NCI-H2196 treated with DMSO at 0.1 percent for 48 hours (cell line): ENCODE measurements at regions not wholly inside any gene's neighbourhood (a gene's known extent, or its start where the extent isn't known, plus 50 kb on each side); places are given as distances from the start of the nearest gene placed in this dataset.
"Not testable (repeated sequence)": the region's sequence is repeated elsewhere in the genome, so short reads cannot be mapped to it uniquely, and the experiment has no call there.

Experiments used
- DNase-seq: peaks from one replicate; lab custom pipeline; 2025; ENCODE audit not compliant: unreplicated experiment; lab: John Stamatoyannopoulos, UW

DNA sequence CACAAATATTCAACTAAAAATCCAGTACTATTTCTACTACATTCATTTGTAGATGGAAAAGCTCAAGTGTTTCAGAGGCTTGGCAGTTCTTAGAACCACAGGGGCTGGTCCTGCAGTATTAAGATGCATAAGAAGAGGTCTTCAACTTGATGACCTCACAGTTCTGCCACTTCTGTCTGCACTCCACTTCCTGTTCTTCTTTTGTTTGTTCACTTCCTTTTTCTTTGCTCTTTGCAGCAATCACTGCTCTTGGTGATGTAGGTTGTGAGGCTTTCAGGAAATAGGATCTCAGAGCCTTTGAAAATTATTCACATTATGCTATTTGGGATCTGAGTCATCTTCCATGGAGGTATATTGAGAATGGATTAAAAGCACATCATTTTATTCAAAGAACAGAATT, 602.0 kb upstream of the CPEB2 start:
- no peak for DNase-seq

DNA sequence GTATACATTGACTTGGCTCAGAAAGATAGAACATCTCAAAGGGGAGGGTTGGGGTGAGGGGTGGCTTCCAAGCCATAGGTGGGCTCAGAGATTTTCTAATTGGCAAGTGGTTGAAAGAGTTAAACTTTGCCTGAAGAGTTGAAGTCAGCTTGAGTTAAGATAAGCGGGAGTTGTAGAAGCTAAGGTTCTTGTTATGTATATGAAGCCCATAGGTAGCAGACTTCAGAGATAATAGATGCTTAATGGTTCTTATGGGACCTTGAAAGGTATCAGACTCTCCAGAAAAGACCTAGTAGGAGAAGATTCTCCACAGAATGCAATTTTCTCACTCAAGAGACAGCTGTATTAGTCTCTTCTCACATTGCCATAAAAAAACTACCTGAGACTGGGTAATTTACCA, 599.1 kb upstream of the CPEB2 start:
- no peak for DNase-seq

DNA sequence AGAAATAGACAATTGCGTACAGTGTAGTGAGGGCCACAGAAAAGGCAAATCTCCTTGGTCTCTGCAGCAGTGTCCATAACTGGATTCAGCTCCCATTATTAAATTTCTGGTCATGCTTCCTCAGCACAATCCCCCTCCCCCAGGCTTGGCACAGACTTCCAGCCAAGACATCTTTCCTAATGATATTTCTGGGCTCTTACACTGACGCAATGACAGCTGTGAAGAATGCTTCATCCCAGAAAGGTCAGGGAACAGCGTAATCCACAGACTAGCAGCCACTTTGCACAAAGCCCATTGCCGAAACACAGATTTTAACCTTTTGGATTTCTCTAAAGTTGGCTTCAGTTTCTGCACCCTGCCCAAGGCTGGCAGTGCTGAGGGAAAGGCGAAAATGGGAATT, 597.6 kb upstream of the CPEB2 start:
- no peak for DNase-seq

DNA sequence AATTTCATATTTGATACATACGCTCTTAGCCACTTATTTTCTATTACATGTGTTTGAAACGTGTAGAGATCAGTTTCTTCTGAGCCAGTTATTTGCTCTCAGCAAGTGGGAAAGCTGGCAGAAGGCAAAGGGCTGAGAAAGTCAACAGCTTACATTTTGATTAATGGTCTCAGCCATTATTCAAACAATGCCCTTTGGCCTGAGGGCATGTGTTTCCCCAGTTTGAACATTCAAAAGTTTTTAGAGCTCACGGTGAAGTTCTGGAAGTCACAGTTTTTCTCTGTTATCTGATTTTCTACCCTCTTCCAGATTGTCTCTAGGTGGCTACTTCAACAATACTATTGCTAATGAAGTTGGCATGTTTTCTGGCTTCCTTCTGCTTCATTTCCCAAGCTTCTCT, 591.8 kb upstream of the CPEB2 start:
- DNase-seq = no peak

DNA sequence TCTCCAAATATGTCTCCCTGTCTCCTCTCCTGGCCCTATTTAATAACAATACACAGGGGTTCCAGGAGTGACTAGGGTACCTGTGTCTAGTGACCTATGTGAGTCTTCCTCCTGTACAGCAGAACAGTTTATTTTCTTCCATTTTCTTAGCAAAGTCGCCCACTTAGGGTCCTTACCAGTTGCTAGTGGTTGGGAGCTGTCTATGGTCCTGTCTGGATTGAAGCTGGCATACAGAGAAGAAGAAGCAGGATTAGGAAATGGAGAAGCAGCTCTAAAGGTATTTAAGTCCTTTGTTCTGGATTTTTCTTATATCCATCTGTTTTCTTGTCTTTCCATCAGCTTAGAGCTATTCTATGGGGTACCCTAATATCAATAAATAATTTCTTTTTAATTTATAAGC, 587.1 kb upstream of the CPEB2 start:
- DNase-seq = no peak

DNA sequence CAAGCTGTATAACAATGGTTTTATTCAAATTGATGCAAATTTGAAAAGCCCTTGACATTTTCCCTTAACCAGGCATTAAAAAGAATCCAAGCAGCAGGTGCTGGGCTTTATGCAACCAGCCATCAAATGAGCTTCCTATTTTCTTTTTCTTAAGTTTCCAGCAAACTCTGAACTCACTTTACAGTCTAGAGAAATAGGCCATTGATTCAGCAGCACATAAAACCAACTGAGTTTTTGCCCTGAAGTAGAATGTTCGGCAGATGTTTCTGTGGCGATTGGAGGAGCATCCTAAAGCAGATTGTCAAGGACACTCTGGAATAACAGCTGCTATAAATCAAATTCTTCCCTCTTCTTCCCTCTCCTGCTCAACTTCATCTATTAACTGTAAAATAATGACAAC, 582.8 kb upstream of the CPEB2 start:
- DNase-seq = no peak

DNA sequence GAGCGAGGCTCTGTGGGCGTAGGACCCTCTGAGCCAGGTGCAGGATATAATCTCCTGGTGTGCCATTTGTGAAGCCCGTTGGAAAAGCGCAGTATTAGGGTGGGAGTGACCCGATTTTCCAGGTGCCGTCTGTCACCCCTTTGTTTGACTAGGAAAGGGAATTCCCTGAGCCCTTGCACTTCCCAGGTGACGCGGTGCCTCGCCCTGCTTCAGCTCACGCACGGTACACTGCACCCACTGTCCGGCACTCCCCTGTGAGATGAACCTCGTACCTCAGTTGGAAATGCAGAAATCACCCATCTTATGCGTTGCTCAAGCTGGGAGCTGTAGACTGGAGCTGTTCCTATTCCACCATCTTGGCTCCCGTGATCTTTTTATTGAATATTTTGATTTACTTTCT, 576.0 kb upstream of the CPEB2 start:
- DNase-seq = not testable (repeated sequence)

DNA sequence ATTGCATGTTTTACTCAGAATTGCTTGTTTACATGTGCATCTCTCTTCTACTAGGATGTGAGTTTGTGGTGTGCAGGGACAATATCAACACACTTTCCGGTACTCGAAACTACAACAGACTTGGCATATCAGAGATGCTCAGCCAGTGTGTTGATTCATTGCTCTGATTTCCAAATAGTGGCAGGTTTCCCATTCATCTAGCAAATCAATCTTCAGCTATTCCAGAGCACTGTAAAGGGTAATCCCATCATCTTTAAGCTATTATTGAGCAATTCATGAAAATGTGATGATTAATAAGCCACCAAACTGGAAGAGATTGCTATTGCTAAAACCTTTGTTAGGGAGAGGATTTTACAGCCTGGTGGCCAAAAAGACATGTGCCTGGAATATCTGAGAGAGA, 574.2 kb upstream of the CPEB2 start:
- DNase-seq = no peak

DNA sequence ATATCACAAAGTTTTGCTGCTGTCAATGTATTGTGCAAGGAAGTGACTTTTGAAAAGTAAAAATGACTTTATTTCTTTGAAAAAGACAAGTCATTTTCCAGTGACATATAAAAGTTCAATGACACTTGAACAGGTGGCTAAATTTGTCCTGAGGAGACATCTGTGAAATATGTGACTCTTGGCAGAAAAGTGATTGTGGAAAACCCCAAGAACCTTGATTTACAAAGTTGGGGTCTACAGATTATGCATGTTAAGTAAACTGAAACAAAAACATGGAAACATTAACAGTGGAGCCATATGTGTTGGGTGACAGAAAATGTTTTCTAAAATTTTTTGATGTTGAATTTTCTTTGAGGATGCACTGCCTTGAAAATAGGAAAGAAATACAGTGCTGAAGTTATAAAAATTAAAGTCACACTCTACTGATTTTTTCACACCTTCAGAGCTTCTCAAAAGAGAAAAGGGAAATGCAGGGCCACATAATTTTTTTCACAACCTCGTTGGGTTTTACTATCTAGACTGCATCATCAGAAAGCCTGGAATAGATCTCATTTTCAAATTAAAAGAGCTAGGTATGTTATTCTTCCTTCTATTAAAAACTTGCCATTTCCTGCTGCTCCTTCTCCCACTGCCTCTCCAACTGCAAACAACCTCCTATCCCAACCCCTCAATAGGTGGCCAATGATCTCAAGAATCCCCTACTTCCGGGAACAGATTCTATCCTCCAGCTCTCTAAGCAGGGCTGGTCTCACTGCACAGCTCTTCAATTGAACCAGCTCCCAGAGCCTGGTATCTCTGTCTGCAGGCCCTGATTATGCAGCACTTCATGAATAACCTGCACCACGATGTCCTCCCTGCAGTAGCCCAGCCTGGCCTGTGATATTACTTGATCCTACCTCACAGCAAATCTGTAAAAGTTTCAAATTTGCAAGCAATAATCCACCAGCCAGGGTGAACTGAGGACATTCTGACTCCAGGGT, 570.8 kb upstream of the CPEB2 start:
- no peak for DNase-seq

DNA sequence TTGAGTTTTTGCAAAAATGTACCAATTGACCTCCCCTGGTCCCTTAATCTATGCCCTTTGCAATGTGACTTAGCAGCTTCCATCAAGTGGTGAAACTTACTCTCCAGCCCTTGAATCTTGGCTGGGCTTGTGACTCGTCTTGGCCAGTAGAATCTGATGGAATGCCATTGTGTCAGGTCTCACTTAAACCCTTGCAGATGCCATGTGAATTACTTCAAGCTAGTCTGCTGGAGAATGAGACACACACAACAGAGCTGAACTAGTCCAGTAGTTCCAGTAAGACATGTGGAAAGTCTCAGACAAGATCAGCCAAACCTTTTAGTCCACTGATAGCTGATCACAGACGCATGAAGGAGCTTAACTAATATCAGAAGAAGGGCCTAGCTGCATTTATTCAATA, 567.8 kb upstream of the CPEB2 start:
- no peak for DNase-seq

DNA sequence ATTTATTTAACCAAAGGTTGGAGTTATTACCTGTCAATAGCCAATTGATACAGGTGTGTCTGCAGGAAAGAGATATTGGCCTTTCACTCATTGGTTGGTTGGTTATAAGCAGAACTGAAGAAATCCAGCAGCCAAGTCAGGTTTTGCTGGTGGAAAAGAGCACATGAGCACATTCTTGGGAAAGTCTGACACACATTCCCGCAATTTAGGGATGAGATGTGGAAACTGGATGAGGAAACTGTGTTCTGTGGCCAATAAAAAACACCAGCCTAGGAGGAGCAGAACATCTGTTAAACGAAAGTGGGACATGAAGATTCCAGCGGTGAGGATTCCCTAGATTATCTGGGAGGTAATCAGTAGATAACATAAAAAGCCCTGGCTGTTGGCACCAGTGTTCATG, 567.4 kb upstream of the CPEB2 start:
- no peak for DNase-seq

DNA sequence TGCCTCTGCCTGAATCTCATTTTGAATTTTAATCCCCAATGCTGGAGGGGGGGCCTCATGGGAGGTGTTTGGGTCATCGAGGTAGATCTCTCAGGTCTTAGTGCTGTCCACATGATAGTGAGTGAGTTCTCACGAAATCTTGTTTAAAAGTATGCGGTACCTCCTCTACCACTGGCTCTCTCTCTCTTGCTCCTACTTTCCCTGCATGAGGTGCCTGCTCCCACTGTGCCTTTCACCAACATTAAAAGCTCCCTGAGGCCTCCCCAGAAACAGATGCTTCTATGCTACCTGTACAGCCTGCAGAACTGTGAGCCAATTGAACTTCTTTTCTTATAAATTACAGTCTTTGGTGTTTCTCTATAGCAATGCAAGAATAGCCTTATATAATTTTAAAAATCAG, 560.7 kb upstream of the CPEB2 start:
- DNase-seq = no peak

DNA sequence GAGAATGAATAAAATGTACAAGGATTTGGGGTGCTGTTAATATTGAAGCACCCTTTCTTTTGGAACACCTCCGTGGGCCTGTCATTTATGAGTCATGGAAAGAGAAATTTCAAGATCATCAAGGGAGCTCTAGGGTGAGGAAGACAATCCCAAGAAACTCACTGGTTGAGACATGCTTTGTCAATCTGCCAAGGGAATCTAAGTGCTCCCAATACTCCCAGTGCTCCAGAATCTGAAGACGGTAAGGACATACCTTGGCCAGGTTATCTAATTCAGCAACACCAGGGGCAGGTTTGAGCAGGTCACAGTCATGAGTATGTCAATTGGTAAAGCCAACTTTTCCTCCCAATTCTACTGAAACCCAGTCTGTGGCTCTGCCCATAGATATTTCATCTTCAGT, 556.4 kb upstream of the CPEB2 start:
- DNase-seq = no peak

DNA sequence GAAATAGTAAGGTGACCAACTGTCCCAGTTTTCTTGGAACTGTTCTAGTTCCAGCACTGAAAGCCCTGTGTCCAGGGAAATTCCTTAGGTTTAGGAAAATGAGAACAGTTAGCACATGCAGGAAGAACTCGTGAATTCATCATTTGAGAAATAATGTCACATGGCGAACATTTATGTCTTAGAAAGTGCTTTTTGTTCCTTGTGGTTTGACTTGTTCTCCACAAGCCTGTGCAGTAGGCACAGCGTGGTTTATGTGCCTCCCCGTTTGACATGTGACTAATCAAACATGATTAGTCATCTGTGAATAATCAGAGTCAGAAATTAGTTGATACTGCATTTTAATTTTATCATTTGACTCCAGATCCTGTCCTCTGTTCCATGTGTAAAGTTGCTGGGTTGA, 556.0 kb upstream of the CPEB2 start:
- DNase-seq = no peak

DNA sequence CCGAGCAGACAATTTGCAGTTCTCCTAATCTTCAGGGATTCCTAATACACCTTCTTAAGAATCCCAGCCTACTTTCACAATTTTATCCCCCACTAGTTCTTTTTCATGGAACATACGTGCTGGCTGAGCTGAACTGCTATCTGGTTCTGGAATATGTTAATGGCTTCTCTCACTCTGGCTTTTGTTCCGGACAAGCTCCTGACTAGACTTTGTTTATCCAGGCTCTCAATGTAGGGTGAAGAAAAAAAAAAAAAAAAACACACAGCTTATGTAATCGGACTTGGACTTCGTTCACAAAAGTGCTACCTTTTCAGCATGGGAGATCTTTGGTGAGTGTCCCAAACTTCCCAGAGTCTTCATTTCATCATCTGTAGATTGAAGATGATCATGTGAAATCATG, 555.4 kb upstream of the CPEB2 start:
- no peak for DNase-seq

DNA sequence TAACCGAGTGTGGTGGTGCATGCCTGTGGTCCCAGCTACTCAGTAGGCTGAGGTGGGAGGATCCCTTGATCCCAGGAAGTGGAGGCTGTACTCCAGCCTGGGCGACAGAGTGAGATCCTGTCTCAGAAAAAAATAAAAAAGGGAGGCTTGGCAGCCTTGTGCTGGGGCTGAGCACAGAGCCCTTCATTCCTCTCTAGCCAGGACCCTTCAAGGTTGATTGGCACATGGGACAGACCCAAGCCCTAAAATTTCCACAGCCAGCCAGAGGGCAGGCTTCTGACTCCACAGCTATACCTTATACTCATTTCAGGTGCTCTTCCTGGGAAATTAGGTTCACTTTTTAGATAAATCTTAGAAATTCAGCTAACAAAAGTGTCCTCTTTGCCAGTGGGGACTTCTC, 553.0 kb upstream of the CPEB2 start:
- DNase-seq = no peak

DNA sequence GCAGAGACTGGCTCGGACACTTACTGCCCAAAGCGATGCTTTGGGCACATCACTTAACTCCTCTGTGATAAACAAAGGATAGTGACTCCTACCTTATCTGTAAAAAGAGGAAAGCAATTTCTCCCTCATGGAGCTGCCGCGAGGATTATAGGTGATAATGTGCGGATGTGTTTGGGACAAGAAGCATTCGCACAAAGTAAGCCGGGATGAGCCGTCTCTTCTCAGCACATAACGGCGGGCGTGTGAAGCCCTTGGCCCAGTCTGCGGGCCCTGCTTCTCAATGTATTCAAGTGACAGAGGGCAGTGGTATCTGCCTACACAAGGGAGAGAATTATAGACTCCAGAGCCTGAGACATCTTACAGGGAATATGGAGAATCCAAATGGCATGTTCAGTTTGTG, 550.3 kb upstream of the CPEB2 start:
- DNase-seq = no peak

DNA sequence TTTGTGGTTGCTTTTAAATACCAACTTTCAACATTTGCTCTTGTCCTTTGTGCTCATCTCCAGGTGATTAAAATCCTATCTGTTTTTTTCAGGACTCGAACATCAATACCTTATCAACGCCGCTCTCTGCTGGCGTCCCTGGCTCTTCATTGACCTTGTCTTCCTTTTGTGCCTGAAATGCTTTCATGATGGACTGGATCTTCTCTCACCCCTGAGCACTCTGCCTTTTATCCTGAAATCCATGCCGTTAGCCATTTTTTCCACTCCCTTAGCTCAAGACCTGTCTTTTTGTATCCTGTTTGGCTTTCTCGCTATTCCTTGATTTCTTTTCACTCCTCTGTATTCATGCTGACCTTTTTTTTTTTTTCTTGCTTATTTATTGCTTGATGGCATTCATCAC, 549.5 kb upstream of the CPEB2 start:
- DNase-seq = no peak

DNA sequence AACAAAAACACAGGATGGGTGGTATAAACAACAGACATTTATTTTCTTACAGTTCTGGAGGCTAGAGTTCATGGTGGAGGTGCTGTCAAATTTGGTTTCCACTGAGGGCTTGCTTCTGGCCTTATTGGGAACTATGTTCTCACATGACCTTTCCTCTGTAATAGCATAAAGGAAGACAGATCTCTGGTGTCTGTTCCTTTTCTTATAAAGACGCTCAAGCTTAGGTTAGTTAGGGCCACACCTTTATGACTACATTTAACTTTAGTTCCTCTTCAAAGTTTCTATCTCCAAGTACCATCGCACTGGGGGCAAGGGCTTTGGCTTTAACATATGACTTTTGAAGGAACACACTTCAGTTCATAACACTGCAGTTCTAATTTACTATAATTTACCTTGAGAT, 543.8 kb upstream of the CPEB2 start:
- no peak for DNase-seq

DNA sequence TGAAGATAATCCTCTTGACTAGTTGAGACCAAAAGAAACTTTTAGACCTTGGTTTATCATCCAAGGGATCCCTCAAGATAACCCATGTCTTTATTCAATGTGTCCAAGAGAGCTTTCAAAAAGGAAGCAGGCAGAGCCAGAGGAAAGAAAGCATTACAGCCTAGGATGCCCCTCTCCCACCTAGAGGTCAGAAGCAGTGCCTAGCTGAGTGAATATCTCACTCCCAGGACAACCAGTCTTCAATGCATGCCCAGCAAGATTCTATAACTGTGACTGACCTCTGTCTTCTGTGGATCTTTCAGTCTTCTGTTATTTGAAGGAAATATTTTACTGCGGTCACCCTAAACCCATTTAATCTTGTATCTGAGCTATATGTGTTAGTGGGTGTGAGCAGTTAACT, 537.2 kb upstream of the CPEB2 start:
- DNase-seq = no peak

DNA sequence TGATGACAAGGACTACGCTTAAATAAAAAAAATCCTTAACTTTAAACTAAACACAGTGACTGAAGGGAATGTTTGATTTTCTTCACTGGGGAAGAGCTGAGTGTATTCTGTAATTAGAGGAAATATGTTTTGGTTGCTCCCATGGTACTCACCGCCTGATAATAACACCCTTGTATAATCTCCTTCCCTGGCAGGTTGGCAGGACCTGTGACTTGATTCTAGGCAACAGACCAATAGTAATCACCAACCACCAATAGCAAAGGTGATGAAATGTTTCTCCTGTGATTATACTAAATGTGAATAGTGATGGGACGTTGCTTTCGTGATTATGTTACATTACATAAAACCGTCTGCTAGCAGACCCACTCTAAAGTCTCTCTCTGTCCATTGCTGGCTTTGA, 536.8 kb upstream of the CPEB2 start:
- DNase-seq = no peak

DNA sequence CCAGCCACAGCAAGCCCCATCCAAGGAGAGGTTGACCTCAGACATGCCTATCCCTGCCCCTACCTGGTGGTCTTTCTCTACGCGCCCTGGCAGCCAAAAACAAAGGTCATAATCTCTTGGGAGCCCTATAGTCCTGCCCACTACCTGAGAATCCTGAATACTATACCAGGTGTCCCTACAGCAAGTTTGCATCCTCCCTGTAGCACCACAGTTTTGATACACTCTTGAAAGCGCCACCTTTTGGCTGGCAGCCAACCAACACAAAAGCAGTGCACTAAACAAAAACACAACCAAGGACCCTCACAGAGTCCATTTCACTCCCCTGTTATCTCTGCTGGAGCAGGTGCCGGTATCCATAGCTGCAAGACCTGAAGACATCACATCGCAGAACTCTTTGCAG, 523.8 kb upstream of the CPEB2 start:
- no peak for DNase-seq

DNA sequence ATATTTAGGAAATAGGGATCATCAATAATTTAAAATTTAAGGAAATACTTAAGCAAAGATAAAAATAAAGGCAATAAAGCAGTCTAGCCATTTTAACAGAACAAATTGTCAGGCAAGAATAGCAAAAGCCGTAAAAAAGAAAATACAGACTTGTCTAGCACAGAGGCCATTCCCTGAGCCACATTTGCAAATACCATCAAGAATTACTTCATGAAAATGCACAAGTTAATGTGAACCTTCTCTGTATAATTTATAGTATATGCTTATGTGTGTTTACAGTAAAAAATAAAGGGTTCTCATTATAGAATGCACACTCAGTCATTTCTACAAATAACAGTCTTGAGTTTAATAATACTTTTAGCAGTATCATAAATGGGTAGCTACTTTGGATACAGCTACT, 505.9 kb upstream of the CPEB2 start:
- no peak for DNase-seq
